ENCODE measurements at regions not wholly inside any gene's neighbourhood (a gene's known extent, or its start where the extent isn't known, plus 50 kb on each side); places are given as distances from the start of the nearest gene placed in this dataset.

DNA sequence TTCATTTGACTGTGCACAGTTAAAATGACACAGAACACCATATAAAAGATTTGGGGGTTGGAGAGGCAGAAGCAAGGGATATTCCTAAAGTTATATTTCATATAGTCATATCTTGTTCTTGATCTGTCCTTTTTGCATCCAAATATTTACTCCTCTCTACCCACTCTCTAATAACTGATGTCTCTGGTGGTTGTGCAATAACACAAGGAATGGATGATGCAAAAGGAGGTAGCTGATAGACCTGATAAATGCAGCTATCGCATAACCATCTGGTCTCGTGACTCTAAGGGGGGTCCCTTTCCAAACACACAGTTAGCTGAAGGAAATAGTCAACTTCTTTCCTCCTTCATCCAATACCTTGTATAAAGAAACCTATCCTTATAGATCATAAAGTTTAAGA is 123.1 kb downstream of the POLR1F start:
- no TSS peak for BruUV-seq (replicated peaks)
- no peak for DNase-seq (ENCODE audit: unreplicated experiment)
- peaks cover 9% of the 10 kb centered on the region for H3K4me1 Mint-ChIP-seq (ENCODE audit: insufficient read depth, unreplicated experiment)
- CTCF ChIA-PET, result interaction anchor here (0.6 kb wide), 1 partner anchor 18 kb away, joined by 4 read pairs; no protein-coding TSS in a partner anchor
- no peaks in the 10 kb centered on the region for H3K36me3 Mint-ChIP-seq (ENCODE audit: insufficient read depth, unreplicated experiment)
- H3K9me3 Mint-ChIP-seq (ENCODE audit: unreplicated experiment), result peaks cover 14% of the 10 kb centered on the region
- no peak overlapping the region for H3K27ac Mint-ChIP-seq (ENCODE audit: low read depth, unreplicated experiment)
- intact Hi-C loops (cut with micrococcal nuclease), result no loop called here
- no peaks in the 10 kb centered on the region for H3K27me3 Mint-ChIP-seq (ENCODE audit: insufficient read depth, unreplicated experiment)
- H3K4me3 Mint-ChIP-seq (ENCODE audit: unreplicated experiment), result no peak overlapping the region
- POLR2A ChIA-PET, result interaction anchor here (0.7 kb wide), 1 partner anchor 63 kb away, joined by 3 read pairs; no protein-coding TSS in a partner anchor
- TF ChIP-seq, protein P1, sequence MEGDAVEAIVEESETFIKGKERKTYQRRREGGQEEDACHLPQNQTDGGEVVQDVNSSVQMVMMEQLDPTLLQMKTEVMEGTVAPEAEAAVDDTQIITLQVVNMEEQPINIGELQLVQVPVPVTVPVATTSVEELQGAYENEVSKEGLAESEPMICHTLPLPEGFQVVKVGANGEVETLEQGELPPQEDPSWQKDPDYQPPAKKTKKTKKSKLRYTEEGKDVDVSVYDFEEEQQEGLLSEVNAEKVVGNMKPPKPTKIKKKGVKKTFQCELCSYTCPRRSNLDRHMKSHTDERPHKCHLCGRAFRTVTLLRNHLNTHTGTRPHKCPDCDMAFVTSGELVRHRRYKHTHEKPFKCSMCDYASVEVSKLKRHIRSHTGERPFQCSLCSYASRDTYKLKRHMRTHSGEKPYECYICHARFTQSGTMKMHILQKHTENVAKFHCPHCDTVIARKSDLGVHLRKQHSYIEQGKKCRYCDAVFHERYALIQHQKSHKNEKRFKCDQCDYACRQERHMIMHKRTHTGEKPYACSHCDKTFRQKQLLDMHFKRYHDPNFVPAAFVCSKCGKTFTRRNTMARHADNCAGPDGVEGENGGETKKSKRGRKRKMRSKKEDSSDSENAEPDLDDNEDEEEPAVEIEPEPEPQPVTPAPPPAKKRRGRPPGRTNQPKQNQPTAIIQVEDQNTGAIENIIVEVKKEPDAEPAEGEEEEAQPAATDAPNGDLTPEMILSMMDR (IDR thresholded peaks at IDR 0.05; ENCODE audit: unreplicated experiment), result no peak

DNA sequence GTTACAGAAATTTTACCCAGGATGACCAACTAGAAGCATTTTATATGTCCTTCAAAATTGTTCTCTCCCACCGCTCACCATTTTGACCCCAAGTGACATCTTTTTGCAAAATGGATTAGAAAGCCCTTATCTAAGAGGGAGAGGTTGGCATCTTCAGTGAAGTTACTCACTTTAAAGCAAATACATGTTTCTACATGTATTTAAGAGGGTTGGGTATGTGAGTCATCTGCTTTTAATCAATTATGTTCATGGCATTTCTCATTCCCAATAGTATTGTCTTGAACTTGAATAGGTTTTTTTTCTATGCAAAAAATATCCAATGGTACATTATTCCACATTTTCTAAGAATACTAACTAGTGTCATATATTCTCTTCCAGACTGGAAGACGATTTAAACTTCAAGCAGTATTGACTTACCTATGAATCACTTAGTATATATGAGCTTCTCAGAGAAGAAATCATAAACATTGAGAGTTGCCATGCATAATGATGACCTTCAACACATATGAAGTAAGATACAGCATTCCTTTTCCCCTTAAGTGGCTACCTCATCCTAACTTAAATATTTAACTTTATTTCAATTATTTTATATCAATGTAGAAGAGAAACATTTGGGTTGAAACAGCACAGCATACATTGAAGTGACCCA is 132.8 kb downstream of the POLR1F start:
- H3K4me3 Mint-ChIP-seq (ENCODE audit: unreplicated experiment), result no peak overlapping the region
- H3K27me3 Mint-ChIP-seq (ENCODE audit: insufficient read depth, unreplicated experiment), result no peaks in the 10 kb centered on the region
- TF ChIP-seq, protein P1 (IDR thresholded peaks at IDR 0.05; ENCODE audit: unreplicated experiment), result no peak
- H3K4me1 Mint-ChIP-seq (ENCODE audit: insufficient read depth, unreplicated experiment), result peaks cover 7% of the 10 kb centered on the region
- H3K9me3 Mint-ChIP-seq (ENCODE audit: unreplicated experiment), result no peaks in the 10 kb centered on the region
- CTCF ChIA-PET, result interaction anchor here (0.7 kb wide), 1 partner anchor 1670 kb away, joined by 7 read pairs; no protein-coding TSS in a partner anchor
- no TSS peak for BruUV-seq (replicated peaks)
- no peak for DNase-seq (ENCODE audit: unreplicated experiment)
- intact Hi-C loops (cut with micrococcal nuclease), result no loop called here
- POLR2A ChIA-PET, result interaction anchor here (0.6 to 1.9 kb wide), 5 partner anchors 12 to 163 kb away, joined by 3 to 8 read pairs (median 3); no protein-coding TSS in a partner anchor
- no peaks in the 10 kb centered on the region for H3K36me3 Mint-ChIP-seq (ENCODE audit: insufficient read depth, unreplicated experiment)
- H3K27ac Mint-ChIP-seq (ENCODE audit: low read depth, unreplicated experiment), result no peak overlapping the region

DNA sequence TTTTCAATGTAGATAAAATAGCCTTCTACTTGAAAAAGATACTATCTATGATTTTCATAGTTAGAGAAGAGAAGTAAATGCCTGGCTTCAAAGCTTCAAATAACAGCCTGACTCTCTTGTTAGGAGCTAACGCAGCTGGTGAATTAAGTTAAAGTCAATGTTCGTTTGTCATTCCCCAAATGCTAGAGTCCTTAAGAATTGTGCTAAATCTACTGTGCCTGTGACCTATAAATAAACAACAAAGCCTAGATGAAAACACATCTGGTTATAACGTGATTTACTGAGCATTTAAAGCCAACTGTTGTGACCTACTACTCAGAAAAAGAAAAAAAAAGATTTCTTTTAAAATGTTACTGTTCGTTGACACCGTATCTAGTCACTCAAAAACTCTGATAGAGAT is 134.7 kb downstream of the POLR1F start:
- Mint-ChIP-seq H3K27me3 (ENCODE audit: insufficient read depth, unreplicated experiment) (no peaks in the 10 kb centered on the region), H3K36me3 (ENCODE audit: insufficient read depth, unreplicated experiment) (no peaks in the 10 kb centered on the region), H3K9me3 (ENCODE audit: unreplicated experiment) (peaks cover 9% of the 10 kb centered on the region), H3K27ac (ENCODE audit: low read depth, unreplicated experiment) (no peak overlapping the region), H3K4me1 (ENCODE audit: insufficient read depth, unreplicated experiment) (peaks cover 7% of the 10 kb centered on the region), H3K4me3 (ENCODE audit: unreplicated experiment) (no peak overlapping the region)
- intact Hi-C loops (cut with micrococcal nuclease), result no loop called here
- BruUV-seq (replicated peaks), result no TSS peak
- ChIA-PET CTCF (no interaction called here), POLR2A (no interaction called here)
- TF ChIP-seq, protein P1 (IDR thresholded peaks at IDR 0.05; ENCODE audit: unreplicated experiment), result no peak
- no peak for DNase-seq (ENCODE audit: unreplicated experiment)

DNA sequence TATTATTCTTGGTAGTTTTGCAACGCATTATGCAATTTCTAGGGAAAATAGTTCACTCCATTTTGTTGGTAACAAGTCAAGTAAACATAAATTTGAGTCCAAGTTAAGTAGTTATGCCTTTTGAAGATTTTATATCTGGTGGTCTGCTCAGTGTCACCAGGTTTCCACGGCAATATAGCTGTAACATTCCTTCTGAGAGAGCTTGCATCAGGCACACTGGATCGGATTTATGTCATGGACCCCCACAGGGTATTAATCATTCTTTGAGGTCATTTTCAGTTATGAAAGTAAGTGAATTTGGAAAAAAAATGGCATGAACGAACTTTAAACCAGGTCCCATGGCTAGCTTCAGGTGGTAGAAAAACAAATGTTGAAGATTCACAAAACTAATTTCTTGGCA is 136.3 kb downstream of the POLR1F start:
- CTCF ChIA-PET, result no interaction called here
- Mint-ChIP-seq H3K27me3 (ENCODE audit: insufficient read depth, unreplicated experiment) (no peaks in the 10 kb centered on the region), H3K36me3 (ENCODE audit: insufficient read depth, unreplicated experiment) (no peaks in the 10 kb centered on the region), H3K4me1 (ENCODE audit: insufficient read depth, unreplicated experiment) (peaks cover 7% of the 10 kb centered on the region), H3K4me3 (ENCODE audit: unreplicated experiment) (no peak overlapping the region), H3K9me3 (ENCODE audit: unreplicated experiment) (peaks cover 9% of the 10 kb centered on the region), H3K27ac (ENCODE audit: low read depth, unreplicated experiment) (peak overlapping the region; percentile 39)
- intact Hi-C loops (cut with micrococcal nuclease), result no loop called here
- no peak for DNase-seq (ENCODE audit: unreplicated experiment)
- POLR2A ChIA-PET, result interaction anchor here (0.6 to 1.3 kb wide), 3 partner anchors 11 to 790 kb away, joined by 3 read pairs; no protein-coding TSS in a partner anchor
- TF ChIP-seq, protein P1 (IDR thresholded peaks at IDR 0.05; ENCODE audit: unreplicated experiment), result no peak
- no TSS peak for BruUV-seq (replicated peaks)
